CD4-positive, alpha-beta T cell treated with Interleukin-21 for 1 hour (primary cell): ENCODE measurements at regions not wholly inside any gene's neighbourhood (a gene's known extent, or its start where the extent isn't known, plus 50 kb on each side); places are given as distances from the start of the nearest gene placed in this dataset.
"Not testable (repeated sequence)": the region's sequence is repeated elsewhere in the genome, so short reads cannot be mapped to it uniquely, and the experiment has no call there.

Source experiments
- DNase-seq: peaks from one replicate; pipeline ENCODE4 v3.0.0-alpha.2; 2020

DNA sequence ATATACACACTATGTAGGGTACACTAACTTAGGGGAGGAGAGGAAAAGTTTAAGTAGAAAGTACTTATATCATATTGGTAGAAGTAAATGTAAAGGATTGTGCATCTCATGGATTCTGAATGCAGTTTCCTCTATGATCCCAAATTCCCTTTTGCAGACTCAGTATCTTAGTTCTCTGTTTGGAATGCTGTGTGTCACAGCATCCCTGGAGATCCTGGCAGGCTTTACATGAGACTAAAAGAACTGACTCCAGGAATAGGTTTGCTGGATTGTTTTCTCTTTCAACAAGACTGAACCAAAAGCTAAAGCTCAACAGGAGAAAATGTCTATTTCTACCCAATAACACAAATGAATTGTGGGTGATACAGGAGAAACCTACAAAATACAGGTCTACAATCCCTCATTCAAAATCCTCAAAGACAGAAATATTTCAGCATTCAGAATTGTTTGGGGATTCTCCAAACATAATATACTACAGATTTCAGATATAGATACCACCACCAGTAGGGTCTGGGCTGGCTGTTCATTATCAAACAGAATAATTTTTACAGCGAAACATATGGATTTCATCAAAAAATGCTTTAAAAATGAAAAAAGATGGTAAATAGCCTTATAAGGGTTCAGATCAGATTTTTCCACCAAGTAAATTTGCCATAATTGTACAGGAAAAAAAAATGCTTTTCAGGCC is 324.7 kb upstream of the GRAMD2B start:
- DNase-seq: no peak

DNA sequence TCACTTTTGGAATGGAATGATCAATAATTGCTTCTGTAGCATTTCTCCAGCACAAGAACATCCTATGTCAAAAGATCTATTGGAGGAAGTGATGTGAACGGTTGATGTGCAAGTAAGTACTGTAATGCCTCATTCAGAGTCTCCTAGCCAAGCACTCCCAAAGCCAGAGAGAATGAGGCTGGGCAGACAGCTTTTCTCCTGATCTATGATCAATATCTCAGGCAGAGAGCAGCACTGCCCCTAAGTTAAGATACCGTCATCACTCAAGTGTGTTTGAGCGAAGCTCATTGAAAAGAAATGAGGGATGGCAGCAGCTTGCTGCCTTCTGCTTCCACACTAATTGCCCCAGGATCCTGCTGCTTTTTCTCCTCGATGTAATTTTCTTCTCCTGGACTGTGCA is 324.1 kb upstream of the GRAMD2B start:
- no peak for DNase-seq

DNA sequence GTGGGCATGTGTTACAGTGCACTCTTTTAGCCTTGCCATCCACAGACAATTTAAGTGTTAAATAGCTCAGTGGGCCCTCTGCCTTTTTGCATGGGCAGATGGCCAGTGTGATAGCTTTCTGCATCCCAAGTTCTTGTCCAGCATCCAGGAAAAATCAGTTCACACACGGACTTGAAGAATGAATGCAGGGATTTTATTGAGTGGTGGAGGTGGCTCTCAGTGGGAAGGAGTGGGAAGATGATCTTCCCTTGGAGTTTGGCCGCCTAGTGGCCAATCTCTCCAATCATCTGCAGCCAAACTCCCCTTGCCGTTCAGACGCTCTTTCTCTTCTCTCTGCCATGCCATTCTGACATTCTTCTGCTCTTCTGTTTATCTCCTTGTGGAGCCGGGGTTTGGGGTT is 322.4 kb upstream of the GRAMD2B start:
- no peak for DNase-seq

DNA sequence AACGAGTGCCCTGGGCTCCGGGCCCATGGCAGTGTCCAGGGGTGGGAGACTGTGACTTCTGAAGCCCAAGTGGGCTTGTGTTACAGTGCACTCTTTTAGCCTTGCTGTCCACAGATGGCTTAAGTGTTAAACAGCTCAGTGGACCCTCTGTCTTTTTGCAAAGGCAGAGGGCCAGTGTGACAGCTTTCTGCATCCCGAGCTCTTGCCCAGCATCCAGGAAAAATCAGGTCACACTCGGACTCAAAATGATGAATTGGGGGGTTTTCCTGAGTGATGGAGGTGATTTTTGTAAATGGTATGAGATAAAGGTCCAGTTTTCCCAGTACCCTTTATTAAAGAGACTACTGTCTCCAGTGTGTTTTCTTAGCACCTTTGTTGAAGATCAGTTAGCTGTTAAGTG is 321.3 kb upstream of the GRAMD2B start:
- DNase-seq: no peak

DNA sequence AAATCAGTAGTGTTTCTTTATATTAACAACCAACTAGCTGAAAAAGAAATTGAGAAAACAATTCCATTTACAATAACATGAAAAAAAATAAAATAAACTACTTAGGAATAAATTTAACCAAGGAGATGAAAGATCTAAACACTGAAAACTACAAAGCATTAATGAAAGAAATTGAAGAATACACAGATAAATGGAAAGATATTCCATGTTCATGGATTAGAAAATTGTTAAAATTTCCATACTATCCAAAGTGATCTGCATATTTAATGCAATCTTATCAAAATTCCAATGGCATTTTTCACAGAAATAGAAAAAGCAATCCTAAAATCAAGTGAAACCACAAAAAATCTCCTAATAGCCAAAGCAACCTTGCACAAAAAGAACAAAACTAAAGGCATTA is 320.2 kb upstream of the GRAMD2B start:
- no peak for DNase-seq

DNA sequence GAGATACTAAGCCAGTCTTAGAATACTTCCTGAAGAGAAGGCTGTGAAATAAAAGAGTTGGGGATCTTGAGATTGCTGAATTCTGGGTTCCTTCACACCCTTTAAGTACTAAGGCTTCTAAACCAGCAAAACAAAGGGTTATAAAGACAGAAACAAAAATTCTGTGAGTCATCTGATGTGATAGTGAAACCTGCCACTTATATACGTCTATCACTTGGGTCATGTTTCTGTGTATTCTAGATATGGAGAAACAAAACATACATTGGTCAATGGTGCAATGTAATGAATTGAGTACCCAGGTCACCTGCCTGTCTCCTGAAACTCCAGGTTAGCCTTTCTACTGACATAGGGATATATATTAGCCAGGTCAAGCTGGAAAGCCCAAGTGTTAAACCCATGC is 319.3 kb upstream of the GRAMD2B start:
- no peak for DNase-seq

DNA sequence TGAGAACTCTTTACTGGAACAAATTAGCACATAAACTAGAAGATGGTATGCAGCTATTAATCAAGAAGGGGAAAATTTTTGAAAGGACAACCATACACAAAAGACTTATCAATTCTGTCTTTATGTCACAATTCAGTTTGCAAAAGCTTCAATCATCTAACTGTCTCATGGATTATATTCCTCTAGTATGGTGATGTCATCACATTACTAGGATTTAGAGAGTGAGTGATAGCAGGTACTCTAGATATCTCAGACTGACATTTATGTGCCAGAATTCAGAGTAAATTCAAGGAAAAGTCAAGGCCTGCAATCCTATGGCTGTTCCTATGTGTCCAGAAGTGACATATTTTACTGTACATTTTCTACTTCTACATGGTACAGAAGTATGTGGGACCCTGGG is 318.9 kb upstream of the GRAMD2B start:
- no peak for DNase-seq

DNA sequence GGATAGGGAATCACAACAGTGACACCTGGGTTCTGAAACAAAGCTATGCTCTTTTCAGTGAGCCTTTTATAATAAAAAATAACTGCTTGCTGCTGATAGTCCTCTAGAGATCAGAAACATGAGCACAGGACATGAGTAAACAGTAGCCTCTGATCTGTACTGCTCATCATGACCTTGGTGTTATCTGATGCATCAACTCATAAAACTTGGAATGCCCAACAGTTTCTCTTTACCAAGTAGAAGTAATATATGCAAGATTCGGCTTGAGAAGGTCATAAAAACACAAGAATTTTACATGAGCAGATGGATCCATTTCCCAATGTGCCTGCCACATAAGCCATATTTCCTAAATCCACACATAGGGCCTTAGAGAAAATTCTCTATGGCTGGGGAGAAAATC is 318.3 kb upstream of the GRAMD2B start:
- no peak for DNase-seq

DNA sequence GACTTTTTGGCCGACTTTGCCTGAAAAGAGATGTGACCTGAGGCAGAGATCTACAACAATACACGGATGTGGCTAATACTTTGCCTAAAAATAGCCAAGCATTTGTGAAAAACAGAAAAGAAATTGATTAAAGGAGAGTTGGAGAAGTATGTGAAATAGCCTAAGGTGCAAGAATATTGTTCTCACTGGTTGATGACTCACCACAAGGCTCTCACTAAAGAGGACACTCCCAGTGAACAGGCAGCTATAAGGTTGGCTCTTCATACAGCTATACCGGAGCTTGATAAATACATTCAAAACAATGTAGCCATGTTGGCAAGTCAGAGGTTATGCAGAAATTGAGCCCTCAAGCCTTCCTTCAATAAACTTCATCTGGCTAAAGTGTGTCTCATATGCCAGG is 317.2 kb upstream of the GRAMD2B start:
- DNase-seq: no peak

DNA sequence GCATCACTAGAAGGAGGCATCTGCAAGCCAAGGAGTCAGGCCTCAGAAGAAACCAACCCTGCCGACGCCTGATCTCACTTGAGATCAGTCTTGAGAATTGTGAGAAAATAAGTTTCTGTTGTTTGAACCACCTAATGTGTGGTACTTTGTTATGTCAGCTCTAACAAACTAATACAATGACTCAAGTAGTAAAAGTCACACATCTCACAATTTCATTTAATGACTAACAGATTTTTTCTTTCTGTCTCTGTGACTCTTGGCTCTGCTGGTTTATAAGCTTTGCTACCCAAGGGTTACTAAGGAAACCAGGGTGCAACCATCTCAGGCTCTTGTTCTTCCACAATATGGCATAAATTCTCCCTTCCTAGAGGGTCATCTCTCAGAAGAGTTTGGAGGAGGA is 315.8 kb upstream of the GRAMD2B start:
- DNase-seq: no peak

DNA sequence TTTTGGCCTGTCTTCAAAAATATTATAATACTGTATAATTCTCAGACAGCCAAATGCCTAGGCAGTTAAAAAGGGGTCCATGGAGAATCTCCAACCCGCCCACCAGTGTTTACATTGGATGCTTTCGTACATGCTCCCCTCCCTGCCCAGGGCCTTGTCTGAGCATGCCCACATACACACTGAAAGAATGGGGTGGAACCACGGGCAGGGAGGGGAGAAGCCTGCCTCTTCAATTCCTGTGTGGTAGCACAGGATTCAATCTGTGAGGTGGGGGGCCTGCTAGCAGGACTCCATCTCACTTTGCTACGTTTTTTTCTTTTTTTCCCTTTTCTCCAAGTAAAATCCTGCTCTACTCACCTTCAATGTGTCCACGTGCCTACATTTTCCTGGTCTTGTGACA is 314.7 kb upstream of the GRAMD2B start:
- no peak for DNase-seq

DNA sequence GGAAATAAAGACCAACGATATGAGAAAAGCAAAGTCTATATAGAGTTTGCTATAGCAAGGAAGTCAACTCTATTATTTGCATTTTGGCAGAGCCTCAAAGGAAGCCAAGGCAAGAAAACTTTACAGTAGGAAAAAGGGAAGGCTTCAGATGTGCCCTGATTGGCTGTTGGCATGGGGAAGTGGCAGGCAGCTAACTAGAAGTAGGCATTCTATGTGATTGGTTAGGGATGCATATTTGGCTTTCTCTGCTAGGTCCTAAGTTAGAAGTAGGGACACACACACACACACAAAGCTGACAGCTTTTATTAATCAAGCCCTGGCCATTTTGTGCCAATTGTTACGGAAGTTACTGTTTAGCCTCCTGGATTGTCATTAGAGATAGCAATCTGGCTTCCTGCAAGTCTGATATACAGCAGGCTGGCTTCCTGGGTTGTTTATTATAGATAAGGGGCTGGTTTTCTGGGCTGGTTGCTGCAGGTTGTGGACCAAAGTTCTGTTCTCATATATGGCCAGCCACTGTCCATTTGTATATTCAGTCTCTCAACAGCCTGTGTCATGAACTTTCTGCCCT is 308.1 kb upstream of the GRAMD2B start:
- no peak for DNase-seq

DNA sequence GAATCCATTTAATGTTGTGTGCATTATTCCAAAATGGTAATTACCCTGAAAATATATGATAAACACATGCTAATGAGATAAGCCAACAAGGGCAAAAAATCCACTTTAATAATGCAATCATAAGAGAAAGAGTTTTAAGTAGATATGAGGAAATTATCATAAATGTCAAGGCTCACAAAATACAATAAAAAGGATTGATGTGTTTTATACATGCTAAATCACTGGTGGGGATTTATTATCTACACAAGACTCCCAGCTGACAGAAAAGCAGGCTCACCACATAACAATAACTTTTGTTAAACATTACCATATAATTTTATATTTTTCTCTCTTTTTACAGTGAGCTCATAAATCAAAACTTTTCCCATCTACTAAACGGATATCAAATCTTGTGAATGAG is 306.2 kb upstream of the GRAMD2B start:
- DNase-seq: no peak

DNA sequence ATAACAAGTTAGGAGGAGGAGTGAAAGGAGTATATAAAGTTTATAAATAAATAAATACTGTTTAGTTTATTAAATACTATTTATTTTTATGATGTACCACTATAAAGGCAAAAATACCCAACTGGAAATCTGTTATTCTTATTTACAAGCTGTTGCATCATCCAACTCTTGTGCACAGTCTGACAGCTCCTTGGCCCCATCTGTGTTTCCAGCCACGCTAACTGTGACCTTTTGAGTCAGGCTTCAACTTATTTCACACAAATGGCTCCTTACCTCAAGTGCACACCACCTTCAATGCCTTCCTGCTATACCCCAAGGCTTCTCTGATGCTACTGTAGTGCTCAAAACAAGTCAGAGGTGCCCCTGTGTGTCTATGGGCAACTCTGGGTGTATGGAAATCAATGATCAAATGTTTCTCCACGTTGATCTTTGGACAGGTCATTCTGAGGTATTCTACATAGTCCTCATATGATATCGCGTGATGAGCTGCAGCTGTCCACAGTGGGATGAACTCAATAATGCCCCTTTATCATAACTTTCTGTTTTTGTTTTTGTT is 303.2 kb upstream of the GRAMD2B start:
- DNase-seq: no peak

DNA sequence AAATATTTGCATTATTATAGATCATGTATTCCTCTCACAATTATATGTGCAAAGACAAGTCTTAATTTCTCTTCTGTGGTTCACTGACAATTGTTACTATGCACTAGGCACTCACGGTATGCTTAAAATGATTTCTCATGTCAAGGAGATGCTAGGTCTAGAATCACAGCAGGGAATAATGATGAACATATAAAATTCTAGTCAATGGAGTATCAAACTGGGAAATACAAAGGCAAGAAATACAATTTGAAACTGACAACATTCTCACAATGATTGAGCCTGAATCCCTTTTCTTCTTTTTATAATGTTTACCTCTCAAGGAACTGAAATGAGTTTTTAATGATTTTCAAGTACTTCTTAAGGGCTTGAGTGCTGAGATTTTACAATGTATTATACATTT is 302.3 kb upstream of the GRAMD2B start:
- DNase-seq: no peak

DNA sequence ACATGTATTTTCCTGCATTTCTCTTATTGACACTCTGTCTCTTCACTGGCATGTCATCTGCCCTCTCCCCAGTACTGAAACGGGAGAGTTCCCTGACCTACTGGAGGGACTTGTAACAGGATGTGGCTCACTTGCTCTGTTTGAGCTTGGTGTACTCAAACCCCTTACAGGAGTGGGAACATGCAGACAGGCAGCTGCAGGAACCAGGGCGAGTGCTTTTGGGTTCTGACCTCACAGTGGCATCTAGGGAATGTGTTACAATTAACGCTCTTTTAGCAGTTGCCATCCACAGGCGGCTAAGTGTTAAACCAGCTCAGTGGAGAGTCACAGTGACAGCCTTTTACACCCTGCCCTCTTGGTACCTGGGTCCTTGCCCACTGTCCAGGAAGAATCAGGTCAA is 300.3 kb upstream of the GRAMD2B start:
- DNase-seq: no peak

DNA sequence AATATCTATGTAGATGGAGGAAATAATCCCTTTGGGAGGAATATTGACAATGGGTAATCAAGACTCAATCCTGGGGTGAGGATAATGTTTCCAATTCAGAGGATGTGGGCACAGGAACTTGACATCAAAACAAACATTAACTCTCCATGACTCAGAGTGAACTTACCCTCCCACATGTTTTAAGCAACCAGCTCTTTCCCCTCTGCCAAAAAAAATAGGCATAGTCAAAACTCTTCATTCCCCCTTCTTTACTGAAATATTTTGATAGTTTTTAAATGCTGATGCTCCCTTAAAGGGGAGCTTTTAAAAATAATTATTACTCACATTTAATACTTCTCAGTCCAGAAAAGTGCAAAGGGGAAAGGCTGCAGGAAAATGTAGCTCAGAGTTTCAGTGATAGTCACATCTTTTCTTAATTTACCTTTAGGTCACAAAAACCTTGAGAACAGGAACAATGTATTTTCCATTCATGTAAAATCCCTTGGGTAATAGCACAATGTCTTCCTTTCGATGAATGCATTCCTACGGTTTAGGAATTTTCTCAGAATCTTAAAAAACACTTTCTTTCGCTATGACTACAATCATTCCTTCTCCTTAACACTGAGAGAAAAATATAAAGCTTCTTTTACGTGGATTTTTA is 298.4 kb upstream of the GRAMD2B start:
- no peak for DNase-seq

DNA sequence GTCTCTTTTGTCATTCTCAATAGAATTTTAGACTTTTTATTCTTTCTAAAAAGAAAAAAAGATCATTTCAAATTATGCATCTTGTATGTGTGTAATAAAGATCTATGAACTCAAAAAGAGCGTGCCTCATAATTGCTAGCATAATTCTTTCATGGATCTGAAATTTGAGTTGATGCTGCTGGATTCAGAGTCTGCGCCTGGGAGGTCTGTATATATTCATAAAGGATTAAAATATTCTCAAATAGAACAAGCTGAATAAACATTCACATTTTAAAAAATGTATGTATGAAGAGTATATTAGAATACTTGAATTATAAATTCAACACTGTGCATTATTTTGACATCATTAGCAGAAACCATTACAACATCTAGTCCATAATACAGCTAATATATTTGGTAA is 297.8 kb upstream of the GRAMD2B start:
- DNase-seq: no peak

DNA sequence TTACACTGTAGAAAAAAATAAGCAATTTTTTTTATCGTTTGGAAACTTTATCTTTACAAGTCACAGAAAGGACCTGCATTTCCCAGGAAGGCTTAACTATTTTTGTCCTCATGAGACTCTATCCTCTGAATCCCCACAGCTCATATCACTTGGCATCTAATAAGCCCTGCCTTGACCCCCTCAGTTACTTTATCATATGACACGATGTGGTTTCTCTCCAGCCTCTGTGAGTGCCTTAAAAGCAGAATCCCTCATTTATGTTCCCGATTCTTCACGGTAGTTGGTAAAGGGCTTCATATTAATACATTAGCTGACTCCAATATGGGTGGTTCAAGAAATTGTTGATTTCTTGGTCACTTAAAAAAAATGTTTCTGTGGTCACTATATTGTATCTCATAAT is 296.6 kb upstream of the GRAMD2B start:
- no peak for DNase-seq

DNA sequence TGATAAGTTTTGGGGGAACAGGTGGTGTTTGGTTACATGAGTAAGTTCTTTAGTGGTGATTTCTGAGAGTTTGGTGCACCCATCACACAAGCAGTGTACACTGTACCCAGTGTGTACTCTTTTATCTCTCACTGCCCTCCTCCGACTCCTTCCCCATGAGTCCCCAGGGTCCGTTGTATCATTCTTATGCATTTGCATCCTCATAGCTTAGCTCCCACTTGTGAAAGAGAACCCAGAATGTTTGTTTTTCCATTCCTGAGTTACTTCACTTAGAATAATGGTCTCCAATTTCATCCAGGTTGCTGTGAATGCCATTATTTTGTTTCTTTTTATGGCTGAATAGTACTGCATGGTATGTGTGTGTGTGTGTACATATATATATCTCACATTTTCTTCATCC is 295.8 kb upstream of the GRAMD2B start:
- not testable (repeated sequence) for DNase-seq

DNA sequence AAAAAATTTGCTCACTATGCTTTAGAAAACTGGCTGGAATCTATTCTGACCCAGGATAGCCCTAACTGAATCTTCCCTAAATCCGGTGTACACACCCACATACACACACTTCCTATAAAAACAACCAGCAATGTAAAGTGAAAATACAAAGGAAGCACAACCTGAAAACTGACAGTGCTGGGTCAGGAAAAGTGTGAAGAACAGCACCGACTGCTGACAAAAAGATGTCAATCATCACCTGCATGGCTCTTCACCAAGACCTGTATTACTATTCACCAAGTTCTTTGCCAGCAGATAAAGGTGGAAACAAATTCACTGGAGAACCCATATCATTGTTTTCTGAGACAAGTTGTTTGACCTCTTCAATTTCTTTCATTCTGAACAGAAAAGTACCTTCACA is 293.8 kb upstream of the GRAMD2B start:
- no peak for DNase-seq

DNA sequence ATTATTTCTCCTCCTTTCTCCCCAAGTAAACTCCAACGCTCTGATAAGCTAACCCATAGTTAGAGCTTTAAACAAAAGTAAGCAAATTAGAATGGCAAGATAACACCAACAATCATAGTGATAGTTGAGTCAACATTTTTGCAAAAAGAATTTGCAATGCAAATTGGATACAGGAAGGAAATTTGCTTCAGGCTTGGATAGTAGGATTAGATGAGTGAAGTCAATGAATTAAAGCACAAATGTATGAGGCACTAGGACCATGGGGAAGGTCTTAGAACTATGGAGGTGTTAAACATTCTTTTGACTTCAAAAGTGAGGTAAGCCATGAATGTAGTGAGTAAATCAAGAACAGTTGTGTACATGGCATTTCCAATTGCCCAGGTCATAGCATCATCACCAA is 289.8 kb upstream of the GRAMD2B start:
- no peak for DNase-seq

DNA sequence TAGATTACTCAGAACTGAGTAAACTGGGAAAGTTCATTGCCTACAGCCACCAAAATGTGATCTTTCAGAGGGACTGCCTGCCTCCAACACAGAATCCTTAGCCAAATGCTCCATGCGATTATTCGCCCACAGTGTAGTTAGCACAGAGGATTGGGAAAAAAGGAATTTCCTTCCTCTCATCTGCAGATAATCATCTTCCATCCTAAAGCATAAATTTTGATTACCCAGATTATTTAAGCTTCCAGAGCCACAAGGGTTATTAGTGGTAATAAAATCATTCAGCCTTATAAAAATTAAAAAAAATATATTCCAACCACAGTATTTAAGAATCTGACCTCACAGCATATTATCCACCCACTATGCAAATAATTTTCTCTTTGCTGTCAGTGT is 285.3 kb upstream of the GRAMD2B start:
- no peak for DNase-seq

DNA sequence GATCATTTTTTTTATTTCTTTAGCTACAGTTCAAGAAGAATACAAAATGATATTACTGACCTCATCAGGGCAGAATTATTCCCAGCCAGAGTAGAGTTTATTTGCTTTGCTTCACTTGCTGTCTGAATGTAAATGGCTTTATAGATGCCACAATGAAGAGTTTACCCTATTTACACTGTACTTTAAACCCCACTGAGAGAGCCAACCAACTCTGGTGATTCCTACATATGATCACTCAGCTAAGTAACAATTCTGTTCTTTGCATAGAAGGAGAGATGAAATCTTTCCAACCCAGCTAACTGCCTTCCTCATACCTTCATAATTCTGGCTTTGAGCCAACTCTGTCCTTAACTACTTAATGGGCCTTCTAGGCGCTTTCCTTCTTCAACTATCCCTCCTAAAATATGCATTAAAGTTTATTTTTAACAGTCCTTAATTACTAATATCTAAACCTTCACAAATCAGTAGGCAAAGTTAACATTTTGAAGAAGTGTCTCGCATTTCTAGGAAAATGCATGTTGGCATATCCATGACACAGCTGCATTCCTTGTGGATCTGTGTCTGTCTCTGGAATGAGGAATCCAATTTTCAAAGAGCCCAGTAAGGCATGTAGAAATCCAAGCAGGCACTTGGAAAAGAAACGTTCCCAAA is 284.8 kb upstream of the GRAMD2B start:
- DNase-seq: no peak
